Right lobe of liver (tissue), 6 donors: ENCODE measurements at regions not wholly inside any gene's neighbourhood (a gene's known extent, or its start where the extent isn't known, plus 50 kb on each side); places are given as distances from the start of the nearest gene placed in this dataset.

ENCODE experiments used
- ATAC-seq, 4 donors: fragments of 200-7000 bp; cut with Tn5 transposase; one replicate each; pipeline ENCODE4 v1.9.1; 2020; ENCODE audit warnings: mild to moderate bottlenecking in 4 of 4, moderate library complexity in 4 of 4
- DNase-seq, 3 donors: peaks; one replicate each; pipeline ENCODE4 v3.0.0-alpha.2; 2020
- H3K27ac ChIP-seq, 3 donors: fragments of 200-600 bp; one replicate each; pipeline ENCODE4 v1.8.0; 2022
- H3K27me3 ChIP-seq, 2 donors: fragments of 200-600 bp; one replicate each; pipeline ENCODE4 v1.8.0; 2022
- H3K36me3 ChIP-seq, 4 donors: fragments of 200-600 bp; sonication (generic) in 1 of 4; one replicate each; pipeline versions ENCODE4 v1.5.1 to v1.8.0; 2017 to 2022; ENCODE audit warnings: control low read depth in 1 of 4
- H3K4me1 ChIP-seq, 4 donors: fragments of 200-600 bp; sonication (generic) in 1 of 4; one replicate each; pipeline versions ENCODE4 v1.5.1 to v1.8.0; 2017 to 2022; ENCODE audit warnings: control low read depth in 1 of 4
- H3K4me3 ChIP-seq, 3 donors: fragments of 200-600 bp; one replicate each; pipeline ENCODE4 v1.8.0; 2022
- H3K9me3 ChIP-seq, 4 donors: fragments of 200-600 bp; sonication (generic) in 1 of 4; one replicate each; pipeline versions ENCODE4 v1.5.1 to v1.8.0; 2017 to 2022; ENCODE audit warnings: control low read depth in 1 of 4
- CTCF ChIP-seq, 4 donors: fragments of 200-600 bp in 3 of 4; fragments of 450-650 bp in 1 of 4; IDR thresholded peaks; one replicate each; pipeline versions ENCODE4 v1.5.1 to v1.8.0; 2016 to 2022; ENCODE audit warnings: antibody characterized with exemption in 4 of 4, mild to moderate bottlenecking in 2 of 4
- POLR2A ChIP-seq: fragments of 450-650 bp; IDR thresholded peaks from one replicate; pipeline ENCODE4 v1.6.1; 2017; ENCODE audit warnings: antibody characterized with exemption, mild to moderate bottlenecking
- WGBS: methylation state at CpG from one replicate; pipeline ENCODE4 v1.1.6; 2018; ENCODE audit warnings: low coverage, low lambda C conversion rate; ENCODE audit not compliant: insufficient coverage; ENCODE audit errors: missing lambda C conversion rate; 5-methylcytosine and 5-hydroxymethylcytosine counted together
- intact Hi-C, 2 donors: fragments of 100-400 bp; cut with DNase I; formaldehyde crosslinking; loops; one replicate each; pipeline versions ENCODE4 v1.11.2 to v1.14.1; 2022
- donor health status: DM: no; HTN: yes; CAD: no.
- donor health status: DM: no; HTN: no; CAD: no.
- donor health status: DM: no; HTN: no; CAD: no.
- donor health status: DM: no; HTN: yes; CAD: no.
- donor health status: DM: no; HTN: yes; CAD: no.

- H3K27ac ChIP-seq, result no peak overlapping the region
- H3K4me3 ChIP-seq, result no peak overlapping the region
- H3K4me1 ChIP-seq, result no peaks in the 10 kb centered on the region
- no peak for DNase-seq
- no peaks in the 10 kb centered on the region for H3K27me3 ChIP-seq
- intact Hi-C loops, result no loop called here
- H3K9me3 ChIP-seq, result no peaks in the 10 kb centered on the region
- no peak for TF ChIP-seq POLR2A
- TF ChIP-seq CTCF (IDR thresholded peaks at IDR 0.05), result no peak
- peak in 3 of 4 donors; percentile 36 to 60 (median 42) for ATAC-seq
- 61% methylated on average over 6 of the region's 6 CpGs for WGBS
- no peaks in the 10 kb centered on the region for H3K36me3 ChIP-seq
Measured at GRCh38 chr2:45067859-45068570, 58.8 kb upstream of the SIX2 start.
